ENCODE measurements at regions not wholly inside any gene's neighbourhood (a gene's known extent, or its start where the extent isn't known, plus 50 kb on each side); places are given as distances from the start of the nearest gene placed in this dataset.
A peak's percentile ranks its signal among the peaks of the same experiment; 100 is the strongest.

- no peak for DNase-seq
Measured at GRCh38 chr3:110123946-110124345, 786.6 kb upstream of the DPPA4 start.

- no peak for DNase-seq
Measured at GRCh38 chr3:110126065-110126464, 788.7 kb upstream of the DPPA4 start.

- DNase-seq: no peak
Measured at GRCh38 chr3:110133971-110134370, 796.6 kb upstream of the DPPA4 start.

- no peak for DNase-seq
Measured at GRCh38 chr3:110139048-110139447, 801.7 kb upstream of the DPPA4 start.

GRCh38 chr3:110139821-110140220 lies 802.5 kb upstream of the DPPA4 start:
- no peak for DNase-seq

GRCh38 chr3:110149763-110150162 lies 812.4 kb upstream of the DPPA4 start:
- DNase-seq: no peak

- DNase-seq: no peak
Measured at GRCh38 chr3:110157221-110157620, 819.9 kb upstream of the DPPA4 start.

- no peak for DNase-seq
Measured at GRCh38 chr3:110164632-110165369, 827.5 kb upstream of the DPPA4 start.

- no peak for DNase-seq
Measured at GRCh38 chr3:110165370-110165743, 828.0 kb upstream of the DPPA4 start.

- DNase-seq: no peak
Measured at GRCh38 chr3:110165753-110166152, 828.4 kb upstream of the DPPA4 start.

GRCh38 chr3:110166791-110167190 lies 829.4 kb upstream of the DPPA4 start:
- no peak for DNase-seq

- no peak for DNase-seq
Measured at GRCh38 chr3:110174908-110175307, 837.6 kb upstream of the DPPA4 start.

- no peak for DNase-seq
Measured at GRCh38 chr3:110178965-110179364, 841.6 kb upstream of the DPPA4 start.

- peak in 2 of 14 donors; percentile 10 to 18 for DNase-seq
Measured at GRCh38 chr3:110180733-110181132, 843.4 kb upstream of the DPPA4 start.

GRCh38 chr3:110181226-110181625 lies 843.9 kb upstream of the DPPA4 start:
- no peak for DNase-seq

- DNase-seq: no peak
Measured at GRCh38 chr3:110184536-110184935, 847.2 kb upstream of the DPPA4 start.

- DNase-seq: no peak
Measured at GRCh38 chr3:110193074-110193473, 855.7 kb upstream of the DPPA4 start.

- DNase-seq: peak in 2 of 14 donors; percentile 1 to 27
Measured at GRCh38 chr3:110198717-110199587, 861.6 kb upstream of the DPPA4 start.

- no peak for DNase-seq
Measured at GRCh38 chr3:110199588-110199943, 862.2 kb upstream of the DPPA4 start.

- DNase-seq: no peak
Measured at GRCh38 chr3:110210086-110210660, 861.4 kb upstream of the NECTIN3 start.

GRCh38 chr3:110226645-110227044 lies 845.0 kb upstream of the NECTIN3 start:
- DNase-seq: no peak

- DNase-seq: no peak
Measured at GRCh38 chr3:110227991-110228390, 843.6 kb upstream of the NECTIN3 start.

GRCh38 chr3:110234831-110235230 lies 836.8 kb upstream of the NECTIN3 start:
- no peak for DNase-seq

Measured in C1 segment of cervical spinal cord (tissue), 14 donors.